SU-DHL-6 (cell line): ENCODE measurements at regions not wholly inside any gene's neighbourhood (a gene's known extent, or its start where the extent isn't known, plus 50 kb on each side); places are given as distances from the start of the nearest gene placed in this dataset.

Experiments
- EZH2phosphoT487 ChIP-seq: fragments of 200-600 bp; sonication (generic), shearing (Covaris generic); conservative IDR thresholded peaks from 2 replicates; pipeline ENCODE4 v1.6.1; 2018; ENCODE audit warnings: mild to moderate bottlenecking, antibody characterized with exemption, low read length, moderate library complexity, mixed read lengths
- TF ChIP-seq, protein P1 (sequence below): fragments of 200-600 bp; sonication (generic); IDR thresholded peaks from one replicate; pipeline ENCODE4 v1.5.1; 2017; ENCODE audit warnings: antibody characterized with exemption, mild to moderate bottlenecking, low read length, moderate library complexity; ENCODE audit not compliant: insufficient read depth, poor library complexity, severe bottlenecking

GRCh38 chr11:39462506-39462905 is 1996.9 kb downstream of the LRRC4C start:
- TF ChIP-seq, protein P1, sequence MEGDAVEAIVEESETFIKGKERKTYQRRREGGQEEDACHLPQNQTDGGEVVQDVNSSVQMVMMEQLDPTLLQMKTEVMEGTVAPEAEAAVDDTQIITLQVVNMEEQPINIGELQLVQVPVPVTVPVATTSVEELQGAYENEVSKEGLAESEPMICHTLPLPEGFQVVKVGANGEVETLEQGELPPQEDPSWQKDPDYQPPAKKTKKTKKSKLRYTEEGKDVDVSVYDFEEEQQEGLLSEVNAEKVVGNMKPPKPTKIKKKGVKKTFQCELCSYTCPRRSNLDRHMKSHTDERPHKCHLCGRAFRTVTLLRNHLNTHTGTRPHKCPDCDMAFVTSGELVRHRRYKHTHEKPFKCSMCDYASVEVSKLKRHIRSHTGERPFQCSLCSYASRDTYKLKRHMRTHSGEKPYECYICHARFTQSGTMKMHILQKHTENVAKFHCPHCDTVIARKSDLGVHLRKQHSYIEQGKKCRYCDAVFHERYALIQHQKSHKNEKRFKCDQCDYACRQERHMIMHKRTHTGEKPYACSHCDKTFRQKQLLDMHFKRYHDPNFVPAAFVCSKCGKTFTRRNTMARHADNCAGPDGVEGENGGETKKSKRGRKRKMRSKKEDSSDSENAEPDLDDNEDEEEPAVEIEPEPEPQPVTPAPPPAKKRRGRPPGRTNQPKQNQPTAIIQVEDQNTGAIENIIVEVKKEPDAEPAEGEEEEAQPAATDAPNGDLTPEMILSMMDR = no peak
- no peak for TF ChIP-seq EZH2phosphoT487
